Stimulated activated CD4-positive, alpha-beta T cell treated with anti-CD3 and anti-CD28 coated beads, Interleukin-1b, Interleukin-23, amount 100 ng/mL, for 4 hours (primary cell): ENCODE measurements at regions not wholly inside any gene's neighbourhood (a gene's known extent, or its start where the extent isn't known, plus 50 kb on each side); places are given as distances from the start of the nearest gene placed in this dataset.

Experiments
- DNase-seq, 2 donors: peaks; one replicate each; pipeline ENCODE4 v3.0.0-alpha.2; 2020; ENCODE audit warnings: low read depth in 2 of 2

DNA sequence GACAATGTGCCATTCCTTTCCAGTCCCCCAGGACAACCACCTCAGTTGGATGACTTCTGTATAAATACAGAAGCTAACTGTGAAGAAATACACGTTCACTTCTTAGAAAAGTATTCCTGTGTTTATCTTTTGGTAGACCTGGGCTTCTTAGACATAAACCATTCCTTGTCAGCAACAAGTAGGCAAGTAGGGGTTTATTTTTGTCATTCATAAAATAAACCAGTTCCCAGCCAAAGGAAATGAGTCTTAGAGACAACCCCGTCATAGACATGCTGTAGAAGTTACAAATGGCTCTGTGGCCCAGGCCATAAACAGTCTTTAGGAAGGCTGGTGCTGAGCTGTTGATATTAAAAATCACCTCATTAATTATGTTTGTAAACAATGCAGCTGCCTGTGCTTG is 243.2 kb downstream of the SPTSSA start:
- DNase-seq, result no peak

GRCh38 chr14:34214961-34215360 is 247.1 kb downstream of the SPTSSA start:
- DNase-seq, result no peak

DNA sequence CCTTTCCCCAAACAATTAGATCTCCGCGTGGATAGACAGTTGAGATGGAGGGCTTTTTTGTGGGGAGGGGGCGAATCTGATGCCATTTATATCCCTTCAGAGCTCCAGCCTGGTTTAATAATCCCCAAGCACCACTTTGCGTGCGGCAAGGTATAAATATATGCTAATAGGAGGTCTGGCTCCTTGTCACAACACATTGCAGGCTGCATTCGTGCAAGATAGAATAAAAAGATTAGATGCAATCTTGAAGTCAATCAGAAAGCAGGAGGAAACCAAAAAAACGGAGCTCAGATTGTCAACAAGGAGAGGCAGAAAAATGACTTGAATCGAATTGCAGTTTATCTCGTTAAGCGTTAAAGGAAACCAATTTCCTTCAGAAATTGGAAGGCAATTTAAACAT is 248.7 kb downstream of the SPTSSA start:
- no peak for DNase-seq

DNA sequence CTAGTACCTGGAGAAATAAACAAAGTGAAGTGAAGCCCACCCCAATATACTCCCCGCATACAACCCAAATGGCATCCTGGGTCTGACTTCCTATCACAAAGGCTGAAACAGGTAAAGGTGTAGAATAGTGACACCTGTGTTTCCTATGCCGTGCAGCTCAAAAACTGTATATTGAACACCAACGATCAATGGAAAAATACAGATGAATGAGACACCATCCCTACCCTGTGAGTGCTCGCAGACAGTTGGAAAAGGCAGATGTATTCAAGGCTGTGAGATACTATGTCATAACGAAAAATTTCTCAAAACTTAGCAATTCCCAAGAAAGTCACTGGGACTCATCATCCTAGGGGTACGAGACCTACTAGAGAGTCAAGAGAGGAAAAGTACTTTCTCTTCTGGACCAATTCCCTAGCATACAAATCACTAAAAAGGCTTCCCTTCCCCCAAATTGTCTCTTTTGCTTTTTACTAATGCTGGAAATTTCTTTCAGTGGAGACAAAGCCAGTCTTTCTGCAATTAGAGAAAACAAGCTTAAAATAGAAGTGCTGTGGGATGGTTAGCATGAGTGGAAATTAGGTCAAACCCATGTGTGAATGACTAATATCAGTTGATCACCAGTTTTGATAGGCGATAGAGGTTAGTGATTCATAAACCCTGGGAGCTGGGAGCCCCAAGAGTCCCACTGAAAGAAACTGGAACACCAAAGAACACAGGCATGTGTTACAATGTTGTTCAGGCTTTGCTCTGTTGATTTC is 249.7 kb downstream of the SPTSSA start:
- no peak for DNase-seq

- no peak for DNase-seq
These were observed 250.3 kb downstream of the SPTSSA start for GRCh38 chr14:34211732-34212131.

DNA sequence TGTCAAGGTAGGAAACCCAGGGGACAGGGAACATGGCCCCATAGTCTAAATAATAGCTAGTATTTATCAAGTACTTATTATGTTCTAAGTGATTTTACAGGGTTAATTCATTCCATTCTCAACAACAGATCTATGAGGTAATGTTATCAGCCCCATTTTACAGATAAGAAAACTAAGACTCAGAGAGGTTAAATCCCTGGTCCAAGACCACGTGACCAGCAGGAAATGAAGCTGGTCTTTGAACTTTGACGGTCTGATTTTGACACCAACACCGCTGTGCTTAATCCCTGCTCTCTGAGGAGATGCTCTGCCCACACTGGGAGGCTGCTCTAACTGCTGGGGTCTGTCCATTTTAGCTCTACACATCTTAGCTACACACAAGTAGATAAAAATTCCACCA is 253.5 kb downstream of the SPTSSA start:
- DNase-seq, result no peak

GRCh38 chr14:34205799-34206198 is 254.9 kb upstream of the EGLN3 start:
- no peak for DNase-seq

DNA sequence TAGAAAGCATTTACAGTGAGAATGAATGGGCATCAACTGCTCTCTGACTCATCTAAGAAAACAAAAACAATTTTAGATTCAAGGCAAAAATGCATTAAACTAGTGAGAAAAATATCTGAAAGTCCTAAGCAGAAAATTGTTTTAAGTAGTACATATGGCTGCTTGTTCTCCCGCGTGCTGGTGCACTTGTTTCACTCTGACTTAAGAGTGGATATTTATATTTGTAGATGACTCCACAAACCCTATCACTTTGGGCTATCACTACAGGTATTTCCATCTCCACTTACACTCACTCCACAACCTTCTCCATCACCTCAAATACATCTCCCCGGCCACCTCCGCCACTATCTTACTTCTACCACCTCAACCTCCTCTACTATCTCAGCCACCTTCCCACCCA is 253.9 kb upstream of the EGLN3 start:
- DNase-seq, result no peak

DNA sequence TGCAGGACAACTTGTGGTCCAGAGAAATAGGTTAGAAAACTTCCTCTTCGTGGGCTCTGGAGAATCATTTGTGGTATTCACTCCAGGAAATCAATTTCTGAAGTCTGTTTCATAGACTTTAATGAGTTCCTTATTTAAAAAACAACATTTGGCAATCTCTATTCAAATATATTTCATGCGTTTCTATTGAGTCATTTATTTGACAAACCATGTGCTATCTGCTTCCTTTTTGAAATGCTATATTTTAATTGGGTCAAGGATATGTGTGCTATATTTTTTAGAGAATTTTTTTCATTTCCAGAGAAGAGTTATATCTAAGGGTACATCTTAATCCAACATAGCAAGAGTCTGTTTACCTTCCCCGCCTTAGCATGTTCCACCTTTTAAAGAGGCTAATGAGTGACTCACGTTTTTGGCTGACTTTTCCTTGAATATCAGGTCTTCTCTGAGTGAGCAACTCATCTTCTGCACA is 252.4 kb upstream of the EGLN3 start:
- DNase-seq, result no peak

GRCh38 chr14:34201909-34202637 is 251.2 kb upstream of the EGLN3 start:
- no peak for DNase-seq

- no peak for DNase-seq
These were observed 248.7 kb upstream of the EGLN3 start for GRCh38 chr14:34199585-34199984.

- DNase-seq, result no peak
These were observed 247.2 kb upstream of the EGLN3 start for GRCh38 chr14:34198096-34198495.

- no peak for DNase-seq
These were observed 245.1 kb upstream of the EGLN3 start for GRCh38 chr14:34195964-34196363.

DNA sequence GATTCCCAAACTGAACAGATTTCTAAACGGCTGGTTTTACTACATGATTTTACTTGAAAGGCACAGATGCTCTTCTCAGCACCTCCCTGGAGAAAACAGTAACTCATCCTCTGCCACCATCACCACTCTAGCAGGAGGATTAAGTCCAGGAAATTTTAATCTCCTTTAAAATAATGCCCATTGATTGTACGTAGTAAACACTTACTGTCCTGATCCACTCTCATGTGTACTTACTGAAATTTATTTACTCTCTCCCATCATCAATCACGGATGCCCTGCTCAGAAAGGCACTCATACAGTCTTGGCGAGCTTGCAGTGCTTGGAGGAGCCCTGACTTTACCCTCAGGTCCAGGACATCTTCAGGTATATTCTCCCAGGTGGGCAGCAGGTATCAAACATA is 239.8 kb upstream of the EGLN3 start:
- DNase-seq, result no peak

- DNase-seq, result no peak
These were observed 239.0 kb upstream of the EGLN3 start for GRCh38 chr14:34189866-34190265.

DNA sequence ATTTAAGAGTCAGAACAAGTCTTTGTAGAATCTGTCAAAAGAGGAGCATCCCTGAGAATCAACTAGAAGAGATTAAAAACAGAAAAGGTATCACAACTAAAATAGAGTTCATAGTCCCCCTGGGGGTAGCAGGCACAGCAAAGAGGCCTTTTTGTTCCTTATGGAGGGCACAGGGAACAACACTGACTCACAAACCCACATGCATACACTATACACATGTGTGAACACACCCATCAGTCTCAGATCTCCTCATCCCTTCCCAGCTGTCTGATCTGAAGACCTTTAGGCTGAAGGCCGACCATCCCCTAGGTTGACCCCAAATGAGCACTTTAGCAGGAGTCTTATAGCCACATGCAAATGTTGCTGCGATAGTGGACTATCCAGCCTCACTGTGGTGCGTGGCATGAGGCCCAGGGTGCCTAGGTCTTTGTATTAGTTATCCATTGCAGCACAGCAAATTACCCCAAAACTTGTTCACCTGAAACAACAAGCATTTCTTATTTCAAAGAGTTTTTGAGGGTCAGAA is 236.7 kb upstream of the EGLN3 start:
- no peak for DNase-seq

DNA sequence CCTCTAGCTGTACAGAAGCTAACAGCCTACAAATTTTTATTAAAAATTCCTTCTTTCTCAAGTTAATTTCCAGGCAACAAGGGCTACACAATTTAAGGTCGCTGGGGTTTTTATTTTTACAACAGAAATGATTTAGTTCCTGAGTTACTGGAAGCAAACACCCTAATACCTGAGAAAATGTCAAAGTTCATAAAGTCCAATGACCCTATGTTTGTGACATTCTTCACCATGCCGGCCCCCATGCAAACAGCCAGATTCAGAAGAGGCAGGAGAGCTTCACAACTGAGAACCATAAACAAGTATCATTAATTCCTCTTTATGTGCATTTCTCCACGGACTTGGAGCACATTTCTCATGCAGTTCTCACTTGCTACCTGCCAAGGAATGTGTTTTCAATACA is 236.2 kb upstream of the EGLN3 start:
- no peak for DNase-seq

DNA sequence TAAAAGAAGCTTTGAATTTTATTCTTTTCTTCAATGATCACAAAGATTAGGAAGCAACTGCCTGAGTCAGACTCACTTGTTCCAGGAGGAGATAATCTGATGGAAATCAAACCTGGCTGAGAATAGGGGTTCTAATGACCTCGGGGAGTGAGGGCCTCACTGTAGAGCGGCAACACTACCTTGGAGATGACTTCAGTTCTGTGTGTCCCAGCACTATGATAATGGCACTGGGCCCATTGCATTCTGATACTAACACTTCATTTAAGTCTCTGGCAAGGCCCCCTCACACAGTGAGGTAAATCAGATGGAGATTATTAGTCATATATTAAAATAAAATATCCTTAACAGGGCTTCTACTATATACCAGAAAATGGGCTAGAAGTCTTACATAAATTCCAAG is 233.3 kb upstream of the EGLN3 start:
- DNase-seq, result no peak

GRCh38 chr14:34183478-34183877 is 232.6 kb upstream of the EGLN3 start:
- DNase-seq, result no peak

GRCh38 chr14:34181338-34181737 is 230.5 kb upstream of the EGLN3 start:
- no peak for DNase-seq

GRCh38 chr14:34180869-34181268 is 230.0 kb upstream of the EGLN3 start:
- DNase-seq, result no peak

DNA sequence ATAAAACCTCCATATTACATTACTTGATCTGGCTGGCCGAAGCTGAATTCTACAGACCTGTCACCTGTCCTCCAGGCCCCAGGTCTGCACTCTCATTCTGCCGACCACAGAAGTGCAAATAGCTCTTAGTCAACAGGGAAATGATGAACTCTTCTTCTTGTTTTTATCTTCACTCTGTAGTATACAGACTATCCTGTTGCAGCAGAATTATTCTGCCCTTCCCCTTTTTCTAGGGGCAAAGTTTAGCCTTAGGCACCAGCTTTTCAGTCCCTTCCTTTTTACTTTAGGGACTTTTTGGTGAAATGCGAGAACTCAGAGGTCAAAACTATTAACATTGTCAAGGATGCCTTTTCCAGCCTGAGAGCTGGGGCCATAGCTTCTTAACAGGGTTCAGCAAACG is 229.6 kb upstream of the EGLN3 start:
- DNase-seq, result no peak

- no peak for DNase-seq
These were observed 228.9 kb upstream of the EGLN3 start for GRCh38 chr14:34179727-34180126.
